NT2/D1 (cell line): ENCODE measurements at regions not wholly inside any gene's neighbourhood (a gene's known extent, or its start where the extent isn't known, plus 50 kb on each side); places are given as distances from the start of the nearest gene placed in this dataset.

Experiments
- SUZ12 ChIP-seq: IDR thresholded peaks from 2 replicates; pipeline ENCODE4 v1.6.1; 2011; ENCODE audit not compliant: insufficient read length, insufficient read depth; ENCODE audit errors: extremely low read depth
- ZNF274 ChIP-seq: IDR thresholded peaks from 2 replicates; pipeline ENCODE4 v1.6.1; 2011; ENCODE audit warnings: mild to moderate bottlenecking, low read depth, low read length

- TF ChIP-seq SUZ12 = no peak
- TF ChIP-seq ZNF274 = no peak
These were observed 361.9 kb upstream of the RASGEF1B start for GRCh38 chr4:81833576-81833975.
